ENCODE measurements at regions not wholly inside any gene's neighbourhood (a gene's known extent, or its start where the extent isn't known, plus 50 kb on each side); places are given as distances from the start of the nearest gene placed in this dataset.
"Not testable (repeated sequence)": the region's sequence is repeated elsewhere in the genome, so short reads cannot be mapped to it uniquely, and the experiment has no call there.

DNA sequence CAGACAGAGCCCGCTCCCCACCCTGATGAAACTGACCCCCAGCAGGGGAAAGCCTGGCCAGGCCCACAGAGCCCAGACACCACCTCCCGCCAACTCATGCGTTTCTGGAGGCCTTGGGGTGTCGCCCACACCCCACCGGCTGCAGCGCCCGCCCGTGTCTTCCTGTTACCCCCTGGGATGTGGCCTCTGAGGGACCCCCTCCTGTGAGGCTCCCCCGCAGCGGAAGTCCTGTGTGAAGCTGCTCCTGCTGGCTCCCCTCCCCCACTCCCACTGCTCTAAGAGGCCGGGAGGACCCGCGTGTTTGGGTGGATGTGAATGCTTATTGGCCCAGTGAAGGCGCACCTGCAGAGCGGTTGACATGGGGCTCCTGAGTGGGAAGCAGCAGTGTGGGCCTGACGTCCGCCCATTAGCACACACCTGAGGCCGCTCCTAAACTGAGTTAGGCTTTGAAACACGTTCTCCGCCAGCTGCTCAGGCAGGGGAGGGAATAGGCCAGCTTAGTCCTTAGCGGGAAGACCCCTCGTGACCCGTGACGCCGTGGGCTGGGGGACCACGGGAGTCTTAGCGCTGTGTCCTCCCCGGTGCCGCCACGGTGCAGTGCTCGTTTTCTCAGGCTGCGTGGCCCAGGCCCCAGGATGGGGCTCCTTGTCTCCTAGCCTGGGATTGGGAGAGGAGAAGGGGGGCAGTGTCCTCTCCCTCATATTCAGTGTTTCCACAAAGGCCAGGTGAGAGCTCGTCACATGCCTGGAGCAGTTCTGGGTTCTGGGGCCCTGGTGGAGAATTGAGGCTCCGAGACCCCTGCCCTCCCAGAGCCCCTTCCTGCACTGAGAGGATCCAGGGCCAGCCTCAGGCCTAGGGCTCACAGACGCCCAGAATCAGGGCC is 323.4 kb upstream of the SFSWAP start:
- H3K4me1 ChIP-seq (replicated peaks in 1 of 2), result no peaks in the 10 kb centered on the region

DNA sequence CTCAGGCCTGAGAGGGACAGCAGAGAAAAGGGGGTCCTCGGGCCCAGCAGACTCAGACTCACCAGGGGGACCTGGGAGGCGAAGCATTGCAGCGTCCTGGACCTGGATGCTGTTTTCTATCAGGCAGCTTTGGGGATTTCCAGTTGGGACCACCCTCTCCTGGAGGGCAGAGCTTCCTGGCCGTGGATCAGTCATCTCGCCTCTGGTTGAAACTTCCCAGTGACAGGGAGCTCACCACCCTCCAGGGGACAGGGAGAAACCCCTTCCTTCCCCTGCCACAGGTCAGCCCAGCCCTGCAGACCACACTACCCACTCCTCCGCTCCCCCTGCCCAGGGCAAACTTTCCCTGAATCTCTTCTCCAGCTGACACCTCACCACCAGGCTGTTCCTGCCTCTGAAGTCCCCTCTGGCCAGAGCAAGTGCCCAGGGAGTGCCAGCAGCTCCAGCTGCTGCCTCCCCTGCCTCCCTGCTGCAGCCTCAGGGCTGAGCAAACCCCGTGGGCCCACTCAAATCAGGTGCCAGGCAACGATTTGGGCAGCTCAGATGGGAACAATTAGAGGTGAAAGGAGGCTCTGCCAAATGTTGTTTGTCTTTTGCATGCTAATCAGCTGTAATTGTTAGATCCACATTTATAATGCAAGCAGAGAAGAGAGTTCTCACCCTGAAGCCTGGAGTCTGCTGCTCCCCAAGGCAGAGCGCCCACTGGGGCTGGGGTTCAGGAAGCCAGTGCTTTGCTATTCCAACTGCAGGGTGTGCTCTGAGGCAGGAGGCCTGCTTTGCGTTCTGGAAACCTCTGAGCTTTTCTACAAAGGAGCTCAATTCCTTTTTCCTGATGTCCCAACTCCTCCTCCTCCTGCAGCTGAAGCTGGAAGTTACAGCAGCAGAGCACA is 322.5 kb upstream of the SFSWAP start:
- H3K27me3 ChIP-seq, result not testable (repeated sequence)
- WGBS, 4 donors, result 55 to 68% (median 62%) methylated on average over 3 to 8 of the region's 10 CpGs

More for the DNA sequence above, 323.4 kb upstream of the SFSWAP start:
- Histone ChIP-seq H3K9me3 (replicated peaks in 1 of 3) (no peaks in the 10 kb centered on the region), H3K27me3 (peaks cover 6% of the 10 kb centered on the region), H3K4me3 (no peak overlapping the region), H3K36me3 (replicated peaks in 1 of 2) (no peaks in the 10 kb centered on the region), H3K27ac (no peak overlapping the region)
- DNase-seq, result no peak
- TF ChIP-seq POLR2A (IDR thresholded peaks at IDR 0.05), result no peak
- TF ChIP-seq, protein P1, sequence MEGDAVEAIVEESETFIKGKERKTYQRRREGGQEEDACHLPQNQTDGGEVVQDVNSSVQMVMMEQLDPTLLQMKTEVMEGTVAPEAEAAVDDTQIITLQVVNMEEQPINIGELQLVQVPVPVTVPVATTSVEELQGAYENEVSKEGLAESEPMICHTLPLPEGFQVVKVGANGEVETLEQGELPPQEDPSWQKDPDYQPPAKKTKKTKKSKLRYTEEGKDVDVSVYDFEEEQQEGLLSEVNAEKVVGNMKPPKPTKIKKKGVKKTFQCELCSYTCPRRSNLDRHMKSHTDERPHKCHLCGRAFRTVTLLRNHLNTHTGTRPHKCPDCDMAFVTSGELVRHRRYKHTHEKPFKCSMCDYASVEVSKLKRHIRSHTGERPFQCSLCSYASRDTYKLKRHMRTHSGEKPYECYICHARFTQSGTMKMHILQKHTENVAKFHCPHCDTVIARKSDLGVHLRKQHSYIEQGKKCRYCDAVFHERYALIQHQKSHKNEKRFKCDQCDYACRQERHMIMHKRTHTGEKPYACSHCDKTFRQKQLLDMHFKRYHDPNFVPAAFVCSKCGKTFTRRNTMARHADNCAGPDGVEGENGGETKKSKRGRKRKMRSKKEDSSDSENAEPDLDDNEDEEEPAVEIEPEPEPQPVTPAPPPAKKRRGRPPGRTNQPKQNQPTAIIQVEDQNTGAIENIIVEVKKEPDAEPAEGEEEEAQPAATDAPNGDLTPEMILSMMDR (IDR thresholded peaks at IDR 0.05), result no peak
- intact Hi-C loops (cut with DNase I), result no loop called here
- 53 to 95% (median 69%) methylated on average over 9 to 35 of the region's 35 CpGs for WGBS, 4 donors

DNA sequence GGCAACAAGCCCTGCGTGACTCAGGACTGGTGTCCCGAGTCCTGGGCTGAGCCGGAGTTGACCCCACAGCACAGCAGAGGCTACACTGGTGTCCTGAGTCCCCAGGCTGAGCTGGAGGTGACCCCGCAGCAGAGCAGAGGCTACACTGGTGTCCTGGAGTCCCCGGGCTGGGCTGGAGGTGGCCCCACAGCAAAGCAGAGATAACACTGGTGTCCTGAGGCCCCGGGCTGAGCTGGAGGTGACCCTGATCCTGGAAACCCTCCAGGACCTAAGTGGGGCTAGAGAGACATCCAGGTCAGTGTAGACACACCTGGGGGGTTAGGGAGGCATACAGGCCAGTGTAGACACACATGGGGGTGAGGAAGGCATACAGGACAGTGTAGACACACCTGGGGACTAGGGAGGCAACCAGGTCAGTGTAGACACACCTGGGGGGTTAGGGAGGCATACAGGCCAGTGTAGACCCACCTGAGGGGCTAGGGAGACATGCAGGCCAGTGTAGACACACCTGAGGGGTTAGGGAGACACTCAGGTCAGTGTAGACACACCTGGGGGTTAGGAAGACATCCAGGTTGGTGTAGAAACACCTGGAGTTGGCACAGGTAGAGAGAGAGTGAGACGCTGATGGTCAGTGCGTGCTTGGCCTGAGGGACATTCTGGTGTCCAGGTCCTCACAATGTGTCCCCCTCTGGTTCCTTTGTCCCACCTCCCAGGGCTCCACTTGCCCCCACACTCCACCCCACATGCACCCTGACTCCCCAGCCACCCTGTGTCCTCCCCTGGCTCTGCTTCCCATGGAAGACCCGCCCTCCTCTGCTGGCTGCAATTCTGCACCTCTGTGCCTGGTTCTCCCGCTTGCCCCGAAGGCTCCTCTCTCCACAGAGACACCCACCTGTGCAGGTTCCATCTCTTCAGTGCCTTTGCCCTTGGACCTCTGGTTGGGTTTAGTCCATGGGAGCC is 321.6 kb upstream of the SFSWAP start:
- WGBS, 4 donors, result 79 to 92% (median 85%) methylated on average over 6 to 11 of the region's 11 CpGs
- no peak for DNase-seq

More for the DNA sequence above, 322.5 kb upstream of the SFSWAP start:
- intact Hi-C loops (cut with DNase I); H3K4me1 ChIP-seq (replicated peaks in 1 of 2); H3K4me3 ChIP-seq; H3K36me3 ChIP-seq (replicated peaks in 1 of 2); H3K9me3 ChIP-seq (replicated peaks in 1 of 3); H3K27ac ChIP-seq; DNase-seq: not testable (repeated sequence)

More for the DNA sequence above, 321.6 kb upstream of the SFSWAP start:
- Histone ChIP-seq H3K36me3 (replicated peaks in 1 of 2) (no peaks in the 10 kb centered on the region), H3K4me3 (no peak overlapping the region), H3K27ac (no peak overlapping the region), H3K27me3 (peaks cover 6% of the 10 kb centered on the region), H3K9me3 (replicated peaks in 1 of 3) (no peaks in the 10 kb centered on the region), H3K4me1 (replicated peaks in 1 of 2) (no peaks in the 10 kb centered on the region)
- TF ChIP-seq, protein P1 (IDR thresholded peaks at IDR 0.05), result no peak
- no peak for TF ChIP-seq POLR2A (IDR thresholded peaks at IDR 0.05)
- intact Hi-C loops (cut with DNase I), result no loop called here

All from adrenal gland (tissue), 9 donors.